Caco-2 (cell line): ENCODE measurements at regions not wholly inside any gene's neighbourhood (a gene's known extent, or its start where the extent isn't known, plus 50 kb on each side); places are given as distances from the start of the nearest gene placed in this dataset.
"Not testable (repeated sequence)": the region's sequence is repeated elsewhere in the genome, so short reads cannot be mapped to it uniquely, and the experiment has no call there.

Source experiments
- BruUV-seq: library from RNA; stranded (reverse); fragments of 400-500 nt; replicated peaks from 2 replicates; lab custom pipeline; 2021; lab: Mats Ljungman, UMichigan
- CTCF ChIA-PET: fragments of 300-600 bp; sonication (Branson Sonifier 250); formaldehyde crosslinking; loops from one replicate; lab custom pipeline; 2022; ENCODE audit warnings: antibody characterized with exemption; lab: Charles Lee
- POLR2A ChIA-PET: fragments of 300-600 bp; sonication (Branson Sonifier 250); formaldehyde crosslinking; loops from one replicate; lab custom pipeline; 2022; ENCODE audit warnings: antibody characterized with exemption; lab: Charles Lee
- DNase-seq, 2 experiments: peaks; one replicate each; pipeline versions ENCODE4 v3.0.0 to v3.0.0-alpha.2; 2020 to 2022
- H3K27me3 ChIP-seq: replicated peaks from 2 replicates; pipeline ENCODE4 v1.6.0; 2011; ENCODE audit warnings: low read length; ENCODE audit not compliant: control insufficient read depth, insufficient read depth
- H3K36me3 ChIP-seq: 2 replicates; pipeline ENCODE4 v1.5.1; 2011; ENCODE audit warnings: low read length; ENCODE audit not compliant: control insufficient read depth, insufficient read depth
- H3K4me1 ChIP-seq: fragments of 250-450 bp; sonication (Bioruptor Pico); 2 replicates; pipeline ENCODE4 v1.5.1; 2020; ENCODE audit warnings: mild to moderate bottlenecking
- H3K4me3 ChIP-seq: 2 replicates; pipeline ENCODE4 v1.5.1; 2011; ENCODE audit warnings: low read depth, mild to moderate bottlenecking, control low read depth, low read length
- H3K9me3 ChIP-seq: fragments of 250-450 bp; sonication (Bioruptor Pico); 2 replicates; pipeline ENCODE4 v1.5.1; 2020; ENCODE audit warnings: mild to moderate bottlenecking, moderate library complexity
- H3K27ac Mint-ChIP-seq: one replicate; pipeline ENCODE4 v1.8.0; 2022; ENCODE audit warnings: mixed read lengths; ENCODE audit not compliant: unreplicated experiment
- H3K27me3 Mint-ChIP-seq: one replicate; pipeline ENCODE4 v1.8.0; 2022; ENCODE audit warnings: mixed read lengths; ENCODE audit not compliant: insufficient read depth, unreplicated experiment
- H3K36me3 Mint-ChIP-seq: one replicate; pipeline ENCODE4 v1.8.0; 2022; ENCODE audit warnings: mild to moderate bottlenecking, mixed read lengths; ENCODE audit not compliant: insufficient read depth, unreplicated experiment
- H3K4me1 Mint-ChIP-seq: one replicate; pipeline ENCODE4 v1.8.0; 2022; ENCODE audit warnings: low read depth, mixed read lengths; ENCODE audit not compliant: unreplicated experiment
- H3K4me3 Mint-ChIP-seq: one replicate; pipeline ENCODE4 v1.8.0; 2022; ENCODE audit warnings: mild to moderate bottlenecking, moderate library complexity, mixed read lengths; ENCODE audit not compliant: unreplicated experiment
- H3K9me3 Mint-ChIP-seq: one replicate; pipeline ENCODE4 v1.8.0; 2022; ENCODE audit warnings: mixed read lengths; ENCODE audit not compliant: unreplicated experiment
- CTCF ChIP-seq, 2 experiments: fragments of 200-600 bp in 1 of 2; IDR thresholded peaks; 1 replicate in 1 of 2; 2 replicates in 1 of 2; pipeline versions ENCODE4 v1.5.1 to v1.8.0; 2011 to 2022; ENCODE audit warnings: antibody characterized with exemption in 1 of 2, control low read depth in 1 of 2, inconsistent platforms in 1 of 2, low read depth in 1 of 2, low read length in 1 of 2, mild to moderate bottlenecking in 1 of 2, moderate library complexity in 1 of 2; ENCODE audit not compliant: insufficient read depth in 1 of 2, severe bottlenecking in 1 of 2, unreplicated experiment in 1 of 2
- intact Hi-C: fragments of 100-400 bp; cut with micrococcal nuclease; formaldehyde crosslinking; loops from one replicate; pipeline ENCODE4 v1.10.0; 2022; ENCODE audit not compliant: unreplicated experiment

GRCh38 chr2:126272401-126272800 lies 383.6 kb upstream of the GYPC start:
- POLR2A ChIA-PET, result no interaction called here
- no peak for TF ChIP-seq CTCF (IDR thresholded peaks at IDR 0.05; ENCODE audit: insufficient read depth in 1 of 2, low read depth in 1 of 2, low read length in 1 of 2, severe bottlenecking in 1 of 2, unreplicated experiment in 1 of 2)
- intact Hi-C loops, result no loop called here

GRCh38 chr2:126275098-126275497 lies 380.9 kb upstream of the GYPC start:
- no peak overlapping the region for H3K4me3 Mint-ChIP-seq
- H3K27me3 Mint-ChIP-seq, result no peaks in the 10 kb centered on the region
- H3K4me3 ChIP-seq, result no peak overlapping the region
- BruUV-seq, result no TSS peak
- H3K27me3 ChIP-seq, result no peaks in the 10 kb centered on the region
- no peaks in the 10 kb centered on the region for H3K36me3 ChIP-seq
- no peak for DNase-seq
- TF ChIP-seq CTCF (IDR thresholded peaks at IDR 0.05; ENCODE audit: insufficient read depth in 1 of 2, low read depth in 1 of 2, low read length in 1 of 2, severe bottlenecking in 1 of 2, unreplicated experiment in 1 of 2), result no peak
- no peaks in the 10 kb centered on the region for H3K9me3 ChIP-seq
- H3K4me1 Mint-ChIP-seq, result peaks cover 5% of the 10 kb centered on the region
- ChIA-PET CTCF (no interaction called here), POLR2A (no interaction called here)
- H3K36me3 Mint-ChIP-seq, result no peaks in the 10 kb centered on the region
- intact Hi-C loops, result no loop called here
- H3K9me3 Mint-ChIP-seq, result no peaks in the 10 kb centered on the region
- H3K4me1 ChIP-seq, result no peaks in the 10 kb centered on the region
- H3K27ac Mint-ChIP-seq, result no peak overlapping the region

More at GRCh38 chr2:126272401-126272800, 383.6 kb upstream of the GYPC start:
- no peak overlapping the region for H3K4me3 Mint-ChIP-seq
- no peaks in the 10 kb centered on the region for H3K9me3 Mint-ChIP-seq
- H3K36me3 Mint-ChIP-seq, result no peaks in the 10 kb centered on the region
- no peaks in the 10 kb centered on the region for H3K27me3 ChIP-seq
- no TSS peak for BruUV-seq
- CTCF ChIA-PET, result no interaction called here
- no peak overlapping the region for H3K4me3 ChIP-seq
- no peaks in the 10 kb centered on the region for H3K36me3 ChIP-seq
- peaks cover 5% of the 10 kb centered on the region for H3K4me1 Mint-ChIP-seq
- no peak overlapping the region for H3K27ac Mint-ChIP-seq
- H3K4me1 ChIP-seq, result no peaks in the 10 kb centered on the region
- H3K27me3 Mint-ChIP-seq, result no peaks in the 10 kb centered on the region
- DNase-seq, result no peak
- H3K9me3 ChIP-seq, result no peaks in the 10 kb centered on the region

GRCh38 chr2:126276268-126276667 lies 379.7 kb upstream of the GYPC start:
- H3K27me3 ChIP-seq, H3K4me3 Mint-ChIP-seq, H3K27me3 Mint-ChIP-seq, H3K36me3 ChIP-seq, CTCF ChIA-PET, POLR2A ChIA-PET, intact Hi-C loops, H3K4me1 ChIP-seq, H3K27ac Mint-ChIP-seq, BruUV-seq, H3K9me3 Mint-ChIP-seq, H3K36me3 Mint-ChIP-seq, DNase-seq, H3K4me3 ChIP-seq, H3K9me3 ChIP-seq: not testable (repeated sequence)
- peaks cover 12% of the 10 kb centered on the region for H3K4me1 Mint-ChIP-seq

- Histone ChIP-seq H3K4me3 (no peak overlapping the region), H3K36me3 (no peaks in the 10 kb centered on the region), H3K4me1 (no peaks in the 10 kb centered on the region; the same call in 1 of the 2 replicates), H3K9me3 (no peaks in the 10 kb centered on the region), H3K27me3 (no peaks in the 10 kb centered on the region)
- TF ChIP-seq CTCF (IDR thresholded peaks at IDR 0.05; ENCODE audit: insufficient read depth in 1 of 2, low read depth in 1 of 2, low read length in 1 of 2, severe bottlenecking in 1 of 2, unreplicated experiment in 1 of 2), result no peak
- no peak overlapping the region for H3K4me3 Mint-ChIP-seq
- intact Hi-C loops, result no loop called here
- no peaks in the 10 kb centered on the region for H3K27me3 Mint-ChIP-seq
- H3K9me3 Mint-ChIP-seq, result no peaks in the 10 kb centered on the region
- H3K4me1 Mint-ChIP-seq, result peaks cover 9% of the 10 kb centered on the region
- ChIA-PET POLR2A (no interaction called here), CTCF (no interaction called here)
- DNase-seq, result no peak
- no peak overlapping the region for H3K27ac Mint-ChIP-seq
- BruUV-seq, result no TSS peak
- H3K36me3 Mint-ChIP-seq, result no peaks in the 10 kb centered on the region
These were observed 367.6 kb upstream of the GYPC start for GRCh38 chr2:126288362-126288761.

- H3K36me3 ChIP-seq, H3K9me3 Mint-ChIP-seq, intact Hi-C loops, H3K9me3 ChIP-seq, CTCF ChIA-PET, BruUV-seq, H3K4me3 Mint-ChIP-seq, H3K27me3 Mint-ChIP-seq, H3K4me3 ChIP-seq, H3K36me3 Mint-ChIP-seq, DNase-seq, H3K27ac Mint-ChIP-seq, H3K27me3 ChIP-seq, POLR2A ChIA-PET: not testable (repeated sequence)
- H3K4me1 ChIP-seq, result peaks cover 14% of the 10 kb centered on the region
- H3K4me1 Mint-ChIP-seq, result peaks cover 11% of the 10 kb centered on the region
These were observed 362.0 kb upstream of the GYPC start for GRCh38 chr2:126293962-126294361.
